HL-60 (cell line): ENCODE measurements at regions not wholly inside any gene's neighbourhood (a gene's known extent, or its start where the extent isn't known, plus 50 kb on each side); places are given as distances from the start of the nearest gene placed in this dataset.

Experiments used
- DNase-seq, 2 experiments: peaks; one replicate each; pipeline ENCODE4 v3.0.0-alpha.2; 2010 to 2020; ENCODE audit warnings: low read depth in 1 of 2, low spot score in 1 of 2
- H3K27ac ChIP-seq: fragments of 250-450 bp; sonication (Bioruptor Pico); replicated peaks from 2 replicates; pipeline ENCODE4 v1.5.1; 2020; ENCODE audit warnings: mild to moderate bottlenecking, moderate library complexity
- H3K27me3 ChIP-seq: fragments of 250-450 bp; sonication (Bioruptor Pico); 2 replicates; pipeline ENCODE4 v1.5.1; 2021; ENCODE audit warnings: mild to moderate bottlenecking, moderate library complexity; ENCODE audit not compliant: insufficient read depth, poor library complexity, severe bottlenecking
- H3K4me3 ChIP-seq: replicated peaks from 2 replicates; pipeline ENCODE4 v1.5.1; 2011; ENCODE audit warnings: mild to moderate bottlenecking, control low read depth, low read length; ENCODE audit not compliant: insufficient read depth
- GABPA ChIP-seq: IDR thresholded peaks from 2 replicates; pipeline ENCODE4 v1.6.1; 2012; ENCODE audit warnings: low read depth
- POLR2AphosphoS5 ChIP-seq: IDR thresholded peaks from 2 replicates; pipeline ENCODE4 v1.6.1; 2012; ENCODE audit warnings: low read depth
- SPI1 ChIP-seq: IDR thresholded peaks from 2 replicates; pipeline ENCODE4 v1.6.1; 2012; ENCODE audit warnings: low read depth, mild to moderate bottlenecking, borderline replicate concordance
- TF ChIP-seq, protein P1 (sequence below): IDR thresholded peaks from one replicate; pipeline ENCODE4 v1.5.1; 2011; ENCODE audit warnings: low read length, control low read depth, inconsistent platforms; ENCODE audit not compliant: insufficient read depth
- TF ChIP-seq, protein P2 (sequence below): IDR thresholded peaks from 2 replicates; pipeline ENCODE4 v1.6.1; 2012; ENCODE audit warnings: low read depth; ENCODE audit not compliant: insufficient replicate concordance

DNA sequence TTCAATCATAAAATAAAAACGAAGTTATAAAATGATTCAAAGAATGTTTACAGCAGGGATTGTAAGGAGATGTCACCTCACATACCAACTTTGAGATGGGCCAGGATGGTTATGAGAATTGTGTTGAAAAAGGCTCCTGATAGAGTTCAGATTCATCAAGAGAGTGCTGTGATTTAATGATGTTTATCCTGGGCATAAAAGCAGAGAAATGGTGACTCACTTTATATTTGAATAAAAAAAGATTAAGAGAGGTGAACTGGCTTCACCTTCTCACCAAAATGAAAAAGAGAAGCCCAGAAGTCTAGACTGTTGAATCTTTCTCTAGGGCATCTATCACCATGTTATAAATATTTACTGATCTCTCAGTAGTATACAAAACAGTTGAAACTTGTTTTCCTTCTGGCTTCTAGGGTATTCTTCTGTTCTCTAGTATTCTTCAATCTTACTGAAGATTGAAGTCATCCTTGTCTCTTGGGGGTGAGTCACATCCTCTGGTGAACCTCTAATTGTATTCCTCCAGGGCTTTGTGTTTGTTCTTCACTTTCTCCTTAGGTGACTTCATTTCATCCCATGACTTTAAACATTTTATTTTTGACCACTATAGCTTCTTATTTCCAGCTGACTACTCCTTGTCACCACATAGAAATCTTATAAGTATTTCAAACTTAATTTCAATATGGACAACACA lies 1237.3 kb upstream of the C9orf72 start:
- H3K4me3 ChIP-seq = no peak overlapping the region
- DNase-seq = no peak
- no peaks in the 10 kb centered on the region for H3K27me3 ChIP-seq
- TF ChIP-seq POLR2AphosphoS5 = no peak
- TF ChIP-seq, protein P1, sequence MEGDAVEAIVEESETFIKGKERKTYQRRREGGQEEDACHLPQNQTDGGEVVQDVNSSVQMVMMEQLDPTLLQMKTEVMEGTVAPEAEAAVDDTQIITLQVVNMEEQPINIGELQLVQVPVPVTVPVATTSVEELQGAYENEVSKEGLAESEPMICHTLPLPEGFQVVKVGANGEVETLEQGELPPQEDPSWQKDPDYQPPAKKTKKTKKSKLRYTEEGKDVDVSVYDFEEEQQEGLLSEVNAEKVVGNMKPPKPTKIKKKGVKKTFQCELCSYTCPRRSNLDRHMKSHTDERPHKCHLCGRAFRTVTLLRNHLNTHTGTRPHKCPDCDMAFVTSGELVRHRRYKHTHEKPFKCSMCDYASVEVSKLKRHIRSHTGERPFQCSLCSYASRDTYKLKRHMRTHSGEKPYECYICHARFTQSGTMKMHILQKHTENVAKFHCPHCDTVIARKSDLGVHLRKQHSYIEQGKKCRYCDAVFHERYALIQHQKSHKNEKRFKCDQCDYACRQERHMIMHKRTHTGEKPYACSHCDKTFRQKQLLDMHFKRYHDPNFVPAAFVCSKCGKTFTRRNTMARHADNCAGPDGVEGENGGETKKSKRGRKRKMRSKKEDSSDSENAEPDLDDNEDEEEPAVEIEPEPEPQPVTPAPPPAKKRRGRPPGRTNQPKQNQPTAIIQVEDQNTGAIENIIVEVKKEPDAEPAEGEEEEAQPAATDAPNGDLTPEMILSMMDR = no peak
- TF ChIP-seq, protein P2, sequence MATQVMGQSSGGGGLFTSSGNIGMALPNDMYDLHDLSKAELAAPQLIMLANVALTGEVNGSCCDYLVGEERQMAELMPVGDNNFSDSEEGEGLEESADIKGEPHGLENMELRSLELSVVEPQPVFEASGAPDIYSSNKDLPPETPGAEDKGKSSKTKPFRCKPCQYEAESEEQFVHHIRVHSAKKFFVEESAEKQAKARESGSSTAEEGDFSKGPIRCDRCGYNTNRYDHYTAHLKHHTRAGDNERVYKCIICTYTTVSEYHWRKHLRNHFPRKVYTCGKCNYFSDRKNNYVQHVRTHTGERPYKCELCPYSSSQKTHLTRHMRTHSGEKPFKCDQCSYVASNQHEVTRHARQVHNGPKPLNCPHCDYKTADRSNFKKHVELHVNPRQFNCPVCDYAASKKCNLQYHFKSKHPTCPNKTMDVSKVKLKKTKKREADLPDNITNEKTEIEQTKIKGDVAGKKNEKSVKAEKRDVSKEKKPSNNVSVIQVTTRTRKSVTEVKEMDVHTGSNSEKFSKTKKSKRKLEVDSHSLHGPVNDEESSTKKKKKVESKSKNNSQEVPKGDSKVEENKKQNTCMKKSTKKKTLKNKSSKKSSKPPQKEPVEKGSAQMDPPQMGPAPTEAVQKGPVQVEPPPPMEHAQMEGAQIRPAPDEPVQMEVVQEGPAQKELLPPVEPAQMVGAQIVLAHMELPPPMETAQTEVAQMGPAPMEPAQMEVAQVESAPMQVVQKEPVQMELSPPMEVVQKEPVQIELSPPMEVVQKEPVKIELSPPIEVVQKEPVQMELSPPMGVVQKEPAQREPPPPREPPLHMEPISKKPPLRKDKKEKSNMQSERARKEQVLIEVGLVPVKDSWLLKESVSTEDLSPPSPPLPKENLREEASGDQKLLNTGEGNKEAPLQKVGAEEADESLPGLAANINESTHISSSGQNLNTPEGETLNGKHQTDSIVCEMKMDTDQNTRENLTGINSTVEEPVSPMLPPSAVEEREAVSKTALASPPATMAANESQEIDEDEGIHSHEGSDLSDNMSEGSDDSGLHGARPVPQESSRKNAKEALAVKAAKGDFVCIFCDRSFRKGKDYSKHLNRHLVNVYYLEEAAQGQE = no peak
- no peak overlapping the region for H3K27ac ChIP-seq

- TF ChIP-seq, protein P1 = no peak
- TF ChIP-seq POLR2AphosphoS5 = no peak
- no peak for TF ChIP-seq SPI1
- TF ChIP-seq GABPA = no peak
- TF ChIP-seq, protein P2 = no peak
- no peak for DNase-seq
Observed at GRCh38 chr9:28820741-28821140, 1247.5 kb upstream of the C9orf72 start.

DNA sequence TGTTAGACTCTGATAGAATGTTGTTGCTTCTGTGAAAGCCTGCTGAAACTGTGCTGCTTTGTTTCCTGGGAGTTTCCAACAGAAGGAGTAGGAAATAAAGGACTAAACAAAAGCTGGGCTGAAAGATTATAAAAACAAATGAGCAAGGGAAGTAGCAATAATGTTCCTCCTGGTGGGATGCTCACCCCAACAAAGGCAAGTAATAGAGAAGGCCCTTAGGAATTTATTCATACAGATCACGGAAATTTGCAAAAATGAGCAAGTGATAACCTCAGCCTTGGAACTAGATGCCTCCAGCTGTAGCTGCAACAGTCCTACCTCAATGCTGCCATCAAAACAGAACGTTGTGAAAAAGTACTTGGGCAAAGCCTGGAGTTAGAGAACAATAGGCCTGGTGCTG lies 1248.0 kb upstream of the C9orf72 start:
- no peak for DNase-seq
- Histone ChIP-seq H3K4me3 (no peak overlapping the region), H3K27ac (no peak overlapping the region), H3K27me3 (no peaks in the 10 kb centered on the region)
- TF ChIP-seq, protein P2 = no peak
- TF ChIP-seq, protein P1 = no peak
- TF ChIP-seq GABPA = no peak
- TF ChIP-seq SPI1 = no peak
- no peak for TF ChIP-seq POLR2AphosphoS5

More at GRCh38 chr9:28820741-28821140, 1247.5 kb upstream of the C9orf72 start:
- Histone ChIP-seq H3K27ac (no peak overlapping the region), H3K27me3 (no peaks in the 10 kb centered on the region), H3K4me3 (no peak overlapping the region)
